SH-SY5Y (cell line): ENCODE measurements at regions not wholly inside any gene's neighbourhood (a gene's known extent, or its start where the extent isn't known, plus 50 kb on each side); places are given as distances from the start of the nearest gene placed in this dataset.

Source experiments
- GATA2 ChIP-seq: IDR thresholded peaks from 2 replicates; pipeline ENCODE4 v1.6.1; 2011; ENCODE audit warnings: mild to moderate bottlenecking, low read depth, low read length
- GATA3 ChIP-seq: IDR thresholded peaks from 2 replicates; pipeline ENCODE4 v1.6.1; 2011; ENCODE audit warnings: low read depth, mild to moderate bottlenecking, low read length, moderate library complexity

GRCh38 chr3:23659840-23660430 is 145.8 kb upstream of the UBE2E1 start:
- TF ChIP-seq GATA2 (no peak), GATA3 (no peak)
